ENCODE measurements at regions not wholly inside any gene's neighbourhood (a gene's known extent, or its start where the extent isn't known, plus 50 kb on each side); places are given as distances from the start of the nearest gene placed in this dataset.
"Not testable (repeated sequence)": the region's sequence is repeated elsewhere in the genome, so short reads cannot be mapped to it uniquely, and the experiment has no call there.

GRCh38 chr16:35590913-35591312, 2131.5 kb downstream of the TP53TG3F start:
- not testable (repeated sequence) for TF ChIP-seq CTCF (IDR thresholded peaks at IDR 0.05); EZH2 (IDR thresholded peaks at IDR 0.05; ENCODE audit: borderline replicate concordance, insufficient read depth, low read depth, low read length, poor library complexity, severe bottlenecking)

Data from B cell (primary cell).